ENCODE measurements at regions not wholly inside any gene's neighbourhood (a gene's known extent, or its start where the extent isn't known, plus 50 kb on each side); places are given as distances from the start of the nearest gene placed in this dataset.
A peak's percentile ranks its signal among the peaks of the same experiment; 100 is the strongest.

GRCh38 chr10:128245026-128245425, 118.8 kb upstream of the MKI67 start:
- TF ChIP-seq CTCF (IDR thresholded peaks at IDR 0.05; ENCODE audit: borderline replicate concordance, insufficient read depth, low read depth, low read length): no peak
- H3K4me3 ChIP-seq (ENCODE audit: low read depth, low read length): no peak overlapping the region

DNA sequence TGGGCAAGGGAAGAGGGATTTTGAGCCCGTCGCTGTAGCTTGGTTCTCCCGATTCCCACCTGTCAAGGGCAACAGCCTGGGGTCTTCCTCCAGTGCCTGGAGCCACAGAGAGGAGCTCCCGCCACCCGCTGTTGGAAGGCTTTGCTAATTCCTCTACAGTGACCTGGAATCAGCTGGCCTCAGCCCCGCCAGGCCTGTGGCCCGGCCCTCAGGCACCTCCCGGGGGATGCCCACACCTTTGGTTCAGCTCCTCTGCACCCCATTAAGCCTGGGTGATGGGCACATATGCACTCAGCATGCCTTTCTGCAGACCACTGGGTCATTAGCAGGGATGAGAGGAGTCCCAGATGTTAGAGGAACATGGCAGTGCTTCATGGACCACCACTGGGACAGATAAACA, 121.4 kb upstream of the MKI67 start:
- no peak overlapping the region for H3K4me3 ChIP-seq (ENCODE audit: low read depth, low read length)
- no peak for TF ChIP-seq CTCF (IDR thresholded peaks at IDR 0.05; ENCODE audit: borderline replicate concordance, insufficient read depth, low read depth, low read length)

- H3K4me3 ChIP-seq (ENCODE audit: low read depth, low read length): no peak overlapping the region
- TF ChIP-seq CTCF (IDR thresholded peaks at IDR 0.05; ENCODE audit: borderline replicate concordance, insufficient read depth, low read depth, low read length): no peak
Measured at GRCh38 chr10:128254476-128254875, 128.3 kb upstream of the MKI67 start.

DNA sequence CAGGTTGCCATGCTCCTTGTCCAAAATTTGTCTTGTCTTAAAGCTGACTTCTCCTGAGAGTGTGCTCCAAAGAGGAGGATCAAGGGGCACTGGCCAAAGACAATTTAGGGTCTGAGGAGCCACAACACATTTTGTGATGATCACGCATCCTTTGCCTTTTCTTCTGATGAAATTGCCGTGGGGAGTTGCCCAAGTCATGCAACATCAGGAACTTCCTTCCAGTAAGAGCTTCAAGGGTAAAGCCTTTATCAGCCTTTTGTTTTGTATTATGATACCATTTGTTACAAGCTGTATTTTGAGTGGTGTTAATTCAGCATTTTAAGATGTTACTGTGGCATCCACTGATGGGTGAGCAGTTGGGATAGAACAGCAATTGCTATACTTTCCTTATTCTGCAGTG, 131.2 kb upstream of the MKI67 start:
- no peak overlapping the region for H3K4me3 ChIP-seq (ENCODE audit: low read depth, low read length)
- no peak for TF ChIP-seq CTCF (IDR thresholded peaks at IDR 0.05; ENCODE audit: borderline replicate concordance, insufficient read depth, low read depth, low read length)

- H3K4me3 ChIP-seq (ENCODE audit: low read depth, low read length): no peak overlapping the region
- TF ChIP-seq CTCF (IDR thresholded peaks at IDR 0.05; ENCODE audit: borderline replicate concordance, insufficient read depth, low read depth, low read length): no peak
Measured at GRCh38 chr10:128258421-128258976, 132.3 kb upstream of the MKI67 start.

GRCh38 chr10:128263891-128264688, 137.9 kb upstream of the MKI67 start:
- TF ChIP-seq CTCF (IDR thresholded peaks at IDR 0.05; ENCODE audit: borderline replicate concordance, insufficient read depth, low read depth, low read length): peak; percentile 70
- no peak overlapping the region for H3K4me3 ChIP-seq (ENCODE audit: low read depth, low read length)

- no peak overlapping the region for H3K4me3 ChIP-seq (ENCODE audit: low read depth, low read length)
- TF ChIP-seq CTCF (IDR thresholded peaks at IDR 0.05; ENCODE audit: borderline replicate concordance, insufficient read depth, low read depth, low read length): no peak
Measured at GRCh38 chr10:128265596-128265995, 139.4 kb upstream of the MKI67 start.
